ENCODE measurements at regions not wholly inside any gene's neighbourhood (a gene's known extent, or its start where the extent isn't known, plus 50 kb on each side); places are given as distances from the start of the nearest gene placed in this dataset.

DNA sequence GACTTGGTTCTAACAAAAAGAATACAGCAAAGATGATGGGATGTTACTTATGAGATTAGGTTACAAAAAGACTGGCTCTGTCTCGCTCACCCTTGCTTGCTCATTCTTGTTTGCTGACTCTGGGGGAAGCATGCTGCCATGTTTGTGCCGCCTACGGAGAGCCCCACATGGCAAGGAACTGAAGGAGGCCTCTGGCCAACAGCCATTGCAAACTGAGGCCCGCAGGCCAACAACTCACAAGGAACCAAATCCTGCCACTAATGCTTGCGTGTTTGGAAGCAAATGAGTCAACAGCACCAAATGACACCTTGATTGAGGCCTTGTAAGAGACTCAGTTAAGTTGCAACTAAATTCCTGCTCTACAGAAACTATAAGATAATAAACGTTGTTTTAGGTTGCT, 82.1 kb upstream of the FOXN2 start:
- Histone ChIP-seq H4K20me1 (ENCODE audit: insufficient read depth) (no peaks in the 10 kb centered on the region), H3K9ac (ENCODE audit: low read length) (no peak overlapping the region), H3K79me2 (ENCODE audit: insufficient read depth, low read length) (no peaks in the 10 kb centered on the region), H3K9me3 (ENCODE audit: control insufficient read depth in 1 of 2, insufficient read depth in 1 of 2, low read depth in 1 of 2, low read length in 2 of 2) (no peaks in the 10 kb centered on the region), H3K36me3 (ENCODE audit: control insufficient read depth in 1 of 2, insufficient read depth in 2 of 2, low read length in 2 of 2) (no peaks in the 10 kb centered on the region), H3K4me2 (ENCODE audit: low read length) (no peak overlapping the region), H3K4me1 (ENCODE audit: control insufficient read depth in 1 of 2, insufficient read depth in 2 of 2, low read length in 2 of 2) (no peaks in the 10 kb centered on the region), H3K27ac (ENCODE audit: low read depth, low read length) (no peak overlapping the region), H3K4me3 (replicated peaks in 1 of 2; ENCODE audit: low read depth in 1 of 2, low read length in 2 of 2) (no peak overlapping the region), H3K27me3 (ENCODE audit: insufficient read depth, low read length) (no peaks in the 10 kb centered on the region), H2AFZ (ENCODE audit: low read depth, low read length, poor library complexity, severe bottlenecking) (no peak overlapping the region), H3K9me2 (ENCODE audit: insufficient read depth) (no peaks in the 10 kb centered on the region)
- no TSS peak for BruUV-seq (replicated peaks)
- CTCF ChIA-PET: no interaction called here
- POLR2A ChIA-PET: no interaction called here
- DNase-seq (ENCODE audit: low read depth, low spot score) (no peak), ATAC-seq (no peak)
- TF ChIP-seq, protein P1, sequence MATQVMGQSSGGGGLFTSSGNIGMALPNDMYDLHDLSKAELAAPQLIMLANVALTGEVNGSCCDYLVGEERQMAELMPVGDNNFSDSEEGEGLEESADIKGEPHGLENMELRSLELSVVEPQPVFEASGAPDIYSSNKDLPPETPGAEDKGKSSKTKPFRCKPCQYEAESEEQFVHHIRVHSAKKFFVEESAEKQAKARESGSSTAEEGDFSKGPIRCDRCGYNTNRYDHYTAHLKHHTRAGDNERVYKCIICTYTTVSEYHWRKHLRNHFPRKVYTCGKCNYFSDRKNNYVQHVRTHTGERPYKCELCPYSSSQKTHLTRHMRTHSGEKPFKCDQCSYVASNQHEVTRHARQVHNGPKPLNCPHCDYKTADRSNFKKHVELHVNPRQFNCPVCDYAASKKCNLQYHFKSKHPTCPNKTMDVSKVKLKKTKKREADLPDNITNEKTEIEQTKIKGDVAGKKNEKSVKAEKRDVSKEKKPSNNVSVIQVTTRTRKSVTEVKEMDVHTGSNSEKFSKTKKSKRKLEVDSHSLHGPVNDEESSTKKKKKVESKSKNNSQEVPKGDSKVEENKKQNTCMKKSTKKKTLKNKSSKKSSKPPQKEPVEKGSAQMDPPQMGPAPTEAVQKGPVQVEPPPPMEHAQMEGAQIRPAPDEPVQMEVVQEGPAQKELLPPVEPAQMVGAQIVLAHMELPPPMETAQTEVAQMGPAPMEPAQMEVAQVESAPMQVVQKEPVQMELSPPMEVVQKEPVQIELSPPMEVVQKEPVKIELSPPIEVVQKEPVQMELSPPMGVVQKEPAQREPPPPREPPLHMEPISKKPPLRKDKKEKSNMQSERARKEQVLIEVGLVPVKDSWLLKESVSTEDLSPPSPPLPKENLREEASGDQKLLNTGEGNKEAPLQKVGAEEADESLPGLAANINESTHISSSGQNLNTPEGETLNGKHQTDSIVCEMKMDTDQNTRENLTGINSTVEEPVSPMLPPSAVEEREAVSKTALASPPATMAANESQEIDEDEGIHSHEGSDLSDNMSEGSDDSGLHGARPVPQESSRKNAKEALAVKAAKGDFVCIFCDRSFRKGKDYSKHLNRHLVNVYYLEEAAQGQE (IDR thresholded peaks at IDR 0.05; ENCODE audit: low read depth): no peak
- TF ChIP-seq RAD21 (IDR thresholded peaks at IDR 0.05; ENCODE audit: low read depth) (no peak), ELF1 (IDR thresholded peaks at IDR 0.05; ENCODE audit: borderline replicate concordance, low read depth) (no peak), TCF7L2 (IDR thresholded peaks at IDR 0.05; ENCODE audit: borderline replicate concordance, extremely low read depth, insufficient read depth, insufficient read length) (no peak), POLR2A (IDR thresholded peaks at IDR 0.05; ENCODE audit: borderline replicate concordance, extremely low read depth, insufficient read depth, insufficient read length) (no peak), JUND (IDR thresholded peaks at IDR 0.05) (no peak), EGR1 (IDR thresholded peaks at IDR 0.05; ENCODE audit: low read depth) (no peak), SRF (IDR thresholded peaks at IDR 0.05; ENCODE audit: low read depth) (no peak), ZFX (IDR thresholded peaks at IDR 0.05) (no peak), SIN3A (IDR thresholded peaks at IDR 0.05; ENCODE audit: low read depth) (no peak)
- TF ChIP-seq, protein P2, sequence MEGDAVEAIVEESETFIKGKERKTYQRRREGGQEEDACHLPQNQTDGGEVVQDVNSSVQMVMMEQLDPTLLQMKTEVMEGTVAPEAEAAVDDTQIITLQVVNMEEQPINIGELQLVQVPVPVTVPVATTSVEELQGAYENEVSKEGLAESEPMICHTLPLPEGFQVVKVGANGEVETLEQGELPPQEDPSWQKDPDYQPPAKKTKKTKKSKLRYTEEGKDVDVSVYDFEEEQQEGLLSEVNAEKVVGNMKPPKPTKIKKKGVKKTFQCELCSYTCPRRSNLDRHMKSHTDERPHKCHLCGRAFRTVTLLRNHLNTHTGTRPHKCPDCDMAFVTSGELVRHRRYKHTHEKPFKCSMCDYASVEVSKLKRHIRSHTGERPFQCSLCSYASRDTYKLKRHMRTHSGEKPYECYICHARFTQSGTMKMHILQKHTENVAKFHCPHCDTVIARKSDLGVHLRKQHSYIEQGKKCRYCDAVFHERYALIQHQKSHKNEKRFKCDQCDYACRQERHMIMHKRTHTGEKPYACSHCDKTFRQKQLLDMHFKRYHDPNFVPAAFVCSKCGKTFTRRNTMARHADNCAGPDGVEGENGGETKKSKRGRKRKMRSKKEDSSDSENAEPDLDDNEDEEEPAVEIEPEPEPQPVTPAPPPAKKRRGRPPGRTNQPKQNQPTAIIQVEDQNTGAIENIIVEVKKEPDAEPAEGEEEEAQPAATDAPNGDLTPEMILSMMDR (IDR thresholded peaks at IDR 0.05 in 2 of 3, conservative IDR thresholded peaks at IDR 0.05 in 1 of 3; ENCODE audit: borderline replicate concordance in 1 of 3, insufficient read depth in 1 of 3, low read depth in 2 of 3, low read length in 2 of 3): no peak
- TF ChIP-seq, protein P3, sequence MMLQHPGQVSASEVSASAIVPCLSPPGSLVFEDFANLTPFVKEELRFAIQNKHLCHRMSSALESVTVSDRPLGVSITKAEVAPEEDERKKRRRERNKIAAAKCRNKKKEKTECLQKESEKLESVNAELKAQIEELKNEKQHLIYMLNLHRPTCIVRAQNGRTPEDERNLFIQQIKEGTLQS (IDR thresholded peaks at IDR 0.05): no peak
- intact Hi-C loops (cut with micrococcal nuclease): no loop called here
- RAD21 ChIA-PET (ENCODE audit: low non-redundant PET in 1 of 2, low total read pairs in 2 of 2, uncharacterized antibody in 2 of 2, unreplicated experiment in 2 of 2): no interaction called here
